GM18507 (cell line): ENCODE measurements at regions not wholly inside any gene's neighbourhood (a gene's known extent, or its start where the extent isn't known, plus 50 kb on each side); places are given as distances from the start of the nearest gene placed in this dataset.
A peak's percentile ranks its signal among the peaks of the same experiment; 100 is the strongest.
"Not testable (repeated sequence)": the region's sequence is repeated elsewhere in the genome, so short reads cannot be mapped to it uniquely, and the experiment has no call there.

Source experiments
- DNase-seq: peaks from one replicate; pipeline ENCODE4 v3.0.0; 2011; ENCODE audit warnings: low read depth; ENCODE audit not compliant: insufficient read length; ENCODE audit errors: extremely low spot score
- FAIRE-seq: peaks from 2 replicates; lab custom pipeline; 2011; peaks lifted over from hg19 to GRCh38; lab: Jason Lieb, UNC

DNA sequence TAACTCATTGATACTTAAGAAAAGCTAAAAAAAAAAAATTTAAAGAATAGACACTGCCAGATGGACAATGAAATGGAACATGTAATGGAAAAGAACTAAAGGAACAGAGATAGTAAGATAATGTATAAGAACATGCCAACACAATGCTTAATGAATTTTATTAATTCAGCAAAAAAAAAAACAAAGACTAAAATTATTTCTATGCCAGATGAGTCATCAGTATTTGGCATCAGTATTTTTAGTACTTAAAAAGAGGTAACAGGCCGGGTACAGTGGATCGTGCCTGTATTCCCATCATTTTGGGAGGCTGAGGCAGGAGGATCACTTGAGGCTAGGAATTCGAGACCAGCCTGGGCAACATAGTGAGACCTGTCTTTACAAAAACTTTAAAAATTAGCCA lies 168.5 kb downstream of the CYB561 start:
- DNase-seq (no peak), FAIRE-seq (no peak)

- DNase-seq (no peak), FAIRE-seq (no peak)
Observed at GRCh38 chr17:63278728-63279442, 167.2 kb downstream of the CYB561 start.

GRCh38 chr17:63279498-63280230 lies 166.4 kb downstream of the CYB561 start:
- FAIRE-seq (no peak), DNase-seq (no peak)

GRCh38 chr17:63282455-63282854 lies 163.7 kb downstream of the CYB561 start:
- peak; percentile 1 for DNase-seq
- peak; percentile 41 for FAIRE-seq

DNA sequence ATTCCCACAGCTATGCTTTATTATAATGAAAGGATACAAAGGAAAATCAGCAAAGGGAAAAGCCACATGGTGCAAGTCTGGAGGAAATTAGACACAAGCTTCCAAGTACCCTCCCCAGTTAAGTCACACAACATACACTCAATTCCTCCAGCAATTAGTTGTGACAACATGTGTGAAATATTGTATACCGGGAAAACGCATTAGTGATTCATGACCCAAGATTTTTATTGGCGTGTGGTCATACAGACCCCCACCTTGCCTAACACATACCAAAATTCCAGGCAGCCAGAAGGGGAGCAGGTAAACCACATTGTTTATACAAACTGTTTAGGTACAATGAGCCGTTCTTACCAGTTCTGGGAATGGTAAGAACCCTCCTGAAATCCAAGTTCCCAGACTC lies 160.6 kb downstream of the CYB561 start:
- DNase-seq (no peak), FAIRE-seq (no peak)

GRCh38 chr17:63286254-63286653 lies 159.9 kb downstream of the CYB561 start:
- no peak for FAIRE-seq
- no peak for DNase-seq

GRCh38 chr17:63287006-63287405 lies 159.1 kb downstream of the CYB561 start:
- not testable (repeated sequence) for FAIRE-seq, DNase-seq

- FAIRE-seq = no peak
- DNase-seq = no peak
Observed at GRCh38 chr17:63289931-63290330, 156.2 kb downstream of the CYB561 start.

DNA sequence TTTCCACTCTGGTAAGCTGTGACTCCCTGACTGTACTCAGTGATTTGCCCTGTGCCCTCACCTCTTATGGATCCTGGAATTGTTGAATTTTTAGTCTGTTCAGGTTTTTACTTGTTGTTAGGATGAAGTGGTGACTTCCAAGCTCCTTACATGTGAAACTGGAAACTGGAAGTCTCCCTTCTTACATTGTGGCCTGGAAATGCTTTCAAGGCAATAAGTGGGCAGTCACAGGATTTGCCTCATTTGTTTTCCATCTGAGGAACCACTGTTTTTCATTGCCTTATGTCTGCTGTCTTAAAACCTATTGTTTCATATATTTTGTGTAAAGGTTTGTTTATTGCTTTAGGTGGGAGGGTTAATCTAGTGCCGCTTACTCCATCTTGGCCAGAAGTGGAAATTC lies 155.8 kb downstream of the CYB561 start:
- DNase-seq = no peak
- FAIRE-seq = no peak

GRCh38 chr17:63290784-63291183 lies 155.3 kb downstream of the CYB561 start:
- DNase-seq = no peak
- FAIRE-seq = no peak

- DNase-seq (no peak), FAIRE-seq (no peak)
Observed at GRCh38 chr17:63291258-63291657, 154.8 kb downstream of the CYB561 start.

GRCh38 chr17:63292421-63292820 lies 153.7 kb downstream of the CYB561 start:
- FAIRE-seq = no peak

GRCh38 chr17:63293323-63294075 lies 152.6 kb downstream of the CYB561 start:
- DNase-seq = no peak
- FAIRE-seq = no peak

More at GRCh38 chr17:63292421-63292820, 153.7 kb downstream of the CYB561 start:
- DNase-seq = no peak

DNA sequence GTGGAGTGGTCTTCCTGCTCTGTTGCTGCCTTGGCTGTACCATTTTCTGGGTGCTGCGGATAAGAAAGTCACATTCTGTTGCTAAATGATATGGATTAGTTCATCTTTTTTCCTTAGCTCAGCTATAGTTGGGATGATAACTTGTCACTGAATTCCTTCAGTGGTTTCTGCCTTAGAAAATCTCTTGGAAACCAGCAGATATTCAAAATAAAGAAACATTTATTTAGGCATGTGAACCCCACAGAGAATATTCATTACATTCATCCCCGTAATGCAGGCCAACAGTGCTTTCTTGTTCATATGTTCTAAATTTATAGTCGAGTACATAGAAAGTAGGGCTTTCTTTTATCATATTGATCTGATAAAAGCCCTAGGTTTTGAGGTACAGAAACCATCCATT lies 151.3 kb downstream of the CYB561 start:
- DNase-seq = no peak
- FAIRE-seq = no peak

DNA sequence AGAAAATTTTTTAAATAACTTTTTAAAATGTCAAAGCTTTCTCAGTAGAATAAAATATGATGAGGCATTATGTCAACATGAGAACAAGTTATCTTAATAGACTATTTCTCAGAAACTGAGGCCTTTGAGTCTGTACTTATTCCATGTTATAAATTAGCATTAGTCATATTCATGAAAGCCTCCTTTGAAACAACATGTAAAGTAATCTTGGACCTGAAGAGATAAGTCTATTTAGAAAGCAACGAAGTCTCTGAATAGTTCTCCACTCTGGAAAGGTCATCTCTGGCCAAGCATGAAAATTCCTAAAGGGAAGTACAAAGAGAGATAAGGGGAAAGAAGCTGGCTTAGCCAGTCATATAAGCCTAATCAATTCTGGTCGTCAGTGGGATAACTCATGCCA lies 150.8 kb downstream of the CYB561 start:
- no peak for FAIRE-seq

GRCh38 chr17:63295839-63296590 lies 150.1 kb downstream of the CYB561 start:
- no peak for DNase-seq
- FAIRE-seq = no peak

More for the DNA sequence above, 150.8 kb downstream of the CYB561 start:
- no peak for DNase-seq

- not testable (repeated sequence) for DNase-seq, FAIRE-seq
Observed at GRCh38 chr17:63298916-63299315, 147.2 kb downstream of the CYB561 start.

DNA sequence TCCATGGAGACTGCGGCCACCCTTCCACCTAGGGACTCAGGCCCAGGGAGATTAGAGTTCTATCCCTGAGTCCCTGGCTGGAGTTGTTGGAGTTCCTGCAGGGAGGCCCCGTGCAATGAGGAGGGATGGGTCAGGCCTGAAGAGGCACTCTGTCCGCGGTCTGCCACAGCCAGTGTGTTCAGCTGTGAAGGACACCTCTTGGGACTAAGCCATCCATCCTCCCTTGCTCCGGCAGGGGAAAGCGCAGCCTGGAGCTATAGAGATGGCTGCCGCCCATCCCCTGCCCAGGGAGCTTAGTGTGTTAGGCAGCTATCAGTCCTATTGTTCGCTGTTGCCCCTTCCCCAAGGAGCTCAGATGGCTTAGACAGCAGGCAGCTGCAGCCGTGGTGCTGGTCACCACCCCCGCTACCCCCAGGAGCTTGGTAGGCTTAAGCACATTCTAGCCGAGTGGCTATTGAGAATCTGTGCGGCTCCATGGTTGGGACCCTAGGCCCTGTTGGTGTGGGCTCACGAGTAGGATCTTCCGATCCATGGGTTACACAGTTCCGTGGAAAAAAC lies 141.3 kb downstream of the CYB561 start:
- FAIRE-seq = no peak

GRCh38 chr17:63305857-63306256 lies 140.2 kb downstream of the CYB561 start:
- DNase-seq (no peak), FAIRE-seq (no peak)

More for the DNA sequence above, 141.3 kb downstream of the CYB561 start:
- DNase-seq = no peak
